ENCODE measurements at regions not wholly inside any gene's neighbourhood (a gene's known extent, or its start where the extent isn't known, plus 50 kb on each side); places are given as distances from the start of the nearest gene placed in this dataset.
A peak's percentile ranks its signal among the peaks of the same experiment; 100 is the strongest.

DNA sequence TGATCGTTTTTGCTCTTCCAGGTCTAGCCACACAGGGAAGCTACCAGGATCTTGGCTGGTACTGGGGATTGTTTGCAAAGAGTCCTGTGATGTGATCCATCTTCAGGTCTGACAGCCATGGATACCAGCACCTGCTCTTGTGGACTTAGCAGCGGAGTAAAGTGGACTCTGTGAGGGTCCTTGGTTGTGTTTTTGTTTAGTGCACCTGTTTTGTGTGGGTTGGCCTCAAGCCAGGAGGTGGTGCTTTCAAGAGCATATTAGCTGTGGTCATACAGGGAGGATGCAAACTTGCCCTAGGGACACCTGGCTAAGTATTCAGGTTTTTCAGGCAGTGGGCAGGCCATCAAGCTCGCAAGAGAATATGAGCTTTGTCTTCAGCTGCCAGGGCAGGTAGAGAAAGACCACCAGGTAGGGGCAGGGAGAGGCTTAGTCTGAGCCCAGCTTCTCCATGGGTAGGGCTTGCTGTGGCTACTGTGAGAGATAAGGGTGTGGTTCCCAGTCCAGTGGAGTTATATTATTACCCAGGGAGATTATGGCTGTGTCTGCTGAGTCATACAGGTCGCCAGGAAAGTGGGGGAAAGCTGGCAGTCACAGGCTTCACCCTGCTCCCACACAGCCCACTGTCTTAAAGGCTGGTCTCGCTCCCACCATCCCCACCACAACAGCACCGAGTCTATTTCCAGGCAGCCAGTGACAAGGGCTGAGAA, 293.7 kb downstream of the PCDH18 start:
- no peaks in the 10 kb centered on the region for H3K36me3 ChIP-seq (ENCODE audit: control insufficient read depth, insufficient read depth, low read length)
- no peak overlapping the region for H3K4me3 ChIP-seq (replicated peaks in 1 of 4; ENCODE audit: control extremely low read depth in 1 of 4, insufficient read depth in 1 of 4, low read depth in 3 of 4, low read length in 4 of 4)
- H3K9ac ChIP-seq (ENCODE audit: insufficient read depth, low read length): no peak overlapping the region
- H3K27ac ChIP-seq (ENCODE audit: insufficient read depth, low read length): no peak overlapping the region
- H3K4me2 ChIP-seq (ENCODE audit: extremely low read depth, insufficient read depth, low read length): no peak overlapping the region
- no peaks in the 10 kb centered on the region for H3K4me1 ChIP-seq (ENCODE audit: control insufficient read depth, extremely low read depth, insufficient read depth, low read length)
- TF ChIP-seq, protein P1, sequence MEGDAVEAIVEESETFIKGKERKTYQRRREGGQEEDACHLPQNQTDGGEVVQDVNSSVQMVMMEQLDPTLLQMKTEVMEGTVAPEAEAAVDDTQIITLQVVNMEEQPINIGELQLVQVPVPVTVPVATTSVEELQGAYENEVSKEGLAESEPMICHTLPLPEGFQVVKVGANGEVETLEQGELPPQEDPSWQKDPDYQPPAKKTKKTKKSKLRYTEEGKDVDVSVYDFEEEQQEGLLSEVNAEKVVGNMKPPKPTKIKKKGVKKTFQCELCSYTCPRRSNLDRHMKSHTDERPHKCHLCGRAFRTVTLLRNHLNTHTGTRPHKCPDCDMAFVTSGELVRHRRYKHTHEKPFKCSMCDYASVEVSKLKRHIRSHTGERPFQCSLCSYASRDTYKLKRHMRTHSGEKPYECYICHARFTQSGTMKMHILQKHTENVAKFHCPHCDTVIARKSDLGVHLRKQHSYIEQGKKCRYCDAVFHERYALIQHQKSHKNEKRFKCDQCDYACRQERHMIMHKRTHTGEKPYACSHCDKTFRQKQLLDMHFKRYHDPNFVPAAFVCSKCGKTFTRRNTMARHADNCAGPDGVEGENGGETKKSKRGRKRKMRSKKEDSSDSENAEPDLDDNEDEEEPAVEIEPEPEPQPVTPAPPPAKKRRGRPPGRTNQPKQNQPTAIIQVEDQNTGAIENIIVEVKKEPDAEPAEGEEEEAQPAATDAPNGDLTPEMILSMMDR (conservative IDR thresholded peaks at IDR 0.05 in 1 of 2, IDR thresholded peaks at IDR 0.05 in 1 of 2; ENCODE audit: low read depth in 1 of 2, low read length in 2 of 2): no peak
- no peak for TF ChIP-seq EZH2 (IDR thresholded peaks at IDR 0.05; ENCODE audit: low read length, missing control alignments)
- no peaks in the 10 kb centered on the region for H4K20me1 ChIP-seq (ENCODE audit: control insufficient read depth, extremely low read depth, insufficient read depth, low read length)
- no peak for DNase-seq (ENCODE audit: low read depth in 2 of 2)
- H3K27me3 ChIP-seq (ENCODE audit: control insufficient read depth, insufficient read depth, low read length): no peaks in the 10 kb centered on the region
- H2AFZ ChIP-seq (ENCODE audit: low read length): no peak overlapping the region
- no peaks in the 10 kb centered on the region for H3K9me3 ChIP-seq (ENCODE audit: control insufficient read depth, insufficient read depth, low read depth, low read length)
- H3K79me2 ChIP-seq (ENCODE audit: control insufficient read depth, insufficient read depth, low read length): no peaks in the 10 kb centered on the region

DNA sequence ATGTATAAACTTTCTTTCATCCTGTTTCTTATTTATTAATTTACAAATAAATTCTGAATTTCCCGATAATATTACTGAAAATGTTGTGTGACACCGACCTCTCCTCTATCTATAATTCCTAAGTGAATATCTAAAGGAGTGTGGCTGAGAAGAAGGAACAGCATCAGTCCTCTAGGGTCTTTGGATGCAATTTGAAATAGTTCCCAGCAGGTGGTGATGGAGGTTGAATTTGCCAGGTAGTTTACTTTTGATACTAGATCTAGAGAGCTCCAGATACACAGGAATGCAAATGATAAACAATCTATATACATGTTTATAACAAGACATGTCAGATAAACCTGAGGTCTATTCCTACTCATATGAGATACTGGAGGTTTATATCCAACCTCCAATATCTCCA, 305.4 kb downstream of the PCDH18 start:
- peak; percentile 6 to 22 for DNase-seq (ENCODE audit: low read depth in 2 of 2)
- Histone ChIP-seq H3K27ac (ENCODE audit: insufficient read depth, low read length) (no peak overlapping the region), H3K4me2 (ENCODE audit: extremely low read depth, insufficient read depth, low read length) (no peak overlapping the region), H2AFZ (ENCODE audit: low read length) (no peak overlapping the region), H4K20me1 (ENCODE audit: control insufficient read depth, extremely low read depth, insufficient read depth, low read length) (no peaks in the 10 kb centered on the region), H3K79me2 (ENCODE audit: control insufficient read depth, insufficient read depth, low read length) (no peaks in the 10 kb centered on the region), H3K27me3 (ENCODE audit: control insufficient read depth, insufficient read depth, low read length) (no peaks in the 10 kb centered on the region), H3K9ac (ENCODE audit: insufficient read depth, low read length) (no peak overlapping the region), H3K4me1 (ENCODE audit: control insufficient read depth, extremely low read depth, insufficient read depth, low read length) (no peaks in the 10 kb centered on the region), H3K9me3 (ENCODE audit: control insufficient read depth, insufficient read depth, low read depth, low read length) (no peaks in the 10 kb centered on the region), H3K4me3 (replicated peaks in 1 of 4; ENCODE audit: control extremely low read depth in 1 of 4, insufficient read depth in 1 of 4, low read depth in 3 of 4, low read length in 4 of 4) (no peak overlapping the region), H3K36me3 (ENCODE audit: control insufficient read depth, insufficient read depth, low read length) (no peaks in the 10 kb centered on the region)
- TF ChIP-seq, protein P1 (conservative IDR thresholded peaks at IDR 0.05 in 1 of 2, IDR thresholded peaks at IDR 0.05 in 1 of 2; ENCODE audit: low read depth in 1 of 2, low read length in 2 of 2): peak; percentile 9 to 37
- no peak for TF ChIP-seq EZH2 (IDR thresholded peaks at IDR 0.05; ENCODE audit: low read length, missing control alignments)

DNA sequence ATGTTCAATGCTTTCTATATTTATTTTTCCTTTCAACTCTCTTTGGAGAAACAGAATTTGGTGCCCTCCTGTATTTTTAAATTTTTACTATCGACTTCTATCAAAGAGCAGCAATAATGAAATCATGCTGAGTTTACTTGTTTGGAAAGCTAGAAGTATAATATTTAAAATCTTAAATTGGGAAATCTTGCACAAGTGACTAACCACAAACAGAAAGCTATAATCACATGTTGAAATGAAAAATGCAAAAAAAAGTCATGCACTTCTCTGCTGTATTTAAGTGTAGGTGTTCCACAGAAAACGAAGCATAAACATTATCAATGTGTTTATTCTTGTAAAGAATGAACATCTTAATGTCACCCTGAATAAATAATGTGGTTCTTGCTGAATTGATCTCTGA, 306.1 kb downstream of the PCDH18 start:
- Histone ChIP-seq H3K9me3 (ENCODE audit: control insufficient read depth, insufficient read depth, low read depth, low read length) (no peaks in the 10 kb centered on the region), H2AFZ (ENCODE audit: low read length) (no peak overlapping the region), H3K36me3 (ENCODE audit: control insufficient read depth, insufficient read depth, low read length) (no peaks in the 10 kb centered on the region), H3K4me2 (ENCODE audit: extremely low read depth, insufficient read depth, low read length) (no peak overlapping the region), H3K79me2 (ENCODE audit: control insufficient read depth, insufficient read depth, low read length) (no peaks in the 10 kb centered on the region), H3K4me3 (replicated peaks in 1 of 4; ENCODE audit: control extremely low read depth in 1 of 4, insufficient read depth in 1 of 4, low read depth in 3 of 4, low read length in 4 of 4) (no peak overlapping the region), H4K20me1 (ENCODE audit: control insufficient read depth, extremely low read depth, insufficient read depth, low read length) (no peaks in the 10 kb centered on the region), H3K27me3 (ENCODE audit: control insufficient read depth, insufficient read depth, low read length) (no peaks in the 10 kb centered on the region), H3K9ac (ENCODE audit: insufficient read depth, low read length) (no peak overlapping the region), H3K4me1 (ENCODE audit: control insufficient read depth, extremely low read depth, insufficient read depth, low read length) (no peaks in the 10 kb centered on the region), H3K27ac (ENCODE audit: insufficient read depth, low read length) (no peak overlapping the region)
- peak in 1 of 2 donors; percentile 26 for DNase-seq (ENCODE audit: low read depth in 2 of 2)
- TF ChIP-seq EZH2 (IDR thresholded peaks at IDR 0.05; ENCODE audit: low read length, missing control alignments): no peak
- TF ChIP-seq, protein P1 (conservative IDR thresholded peaks at IDR 0.05 in 1 of 2, IDR thresholded peaks at IDR 0.05 in 1 of 2; ENCODE audit: low read depth in 1 of 2, low read length in 2 of 2): no peak

Data from fibroblast of lung (primary cell).